Trophoblast cell (in vitro differentiated cells and primary cell): ENCODE measurements at regions not wholly inside any gene's neighbourhood (a gene's known extent, or its start where the extent isn't known, plus 50 kb on each side); places are given as distances from the start of the nearest gene placed in this dataset.

Experiments
- DNase-seq, 2 donors: peaks; one replicate each; pipeline ENCODE4 v3.0.0-alpha.2; 2016
- H2AFZ ChIP-seq: 2 replicates; pipeline ENCODE4 v1.6.1; 2013; ENCODE audit warnings: low read length, moderate library complexity, mild to moderate bottlenecking; ENCODE audit not compliant: insufficient read depth, poor library complexity
- H2AK5ac ChIP-seq: 2 replicates; pipeline ENCODE4 v1.6.1; 2013; ENCODE audit warnings: mild to moderate bottlenecking, low read length
- H2BK120ac ChIP-seq: 2 replicates; pipeline ENCODE4 v1.6.1; 2013; ENCODE audit warnings: low read length, mild to moderate bottlenecking, moderate library complexity; ENCODE audit not compliant: insufficient read depth, poor library complexity
- H2BK12ac ChIP-seq: 2 replicates; pipeline ENCODE4 v1.6.1; 2013; ENCODE audit warnings: mild to moderate bottlenecking, low read length, moderate library complexity
- H2BK5ac ChIP-seq: 2 replicates; pipeline ENCODE4 v1.6.1; 2013; ENCODE audit warnings: low read length, low read depth, moderate library complexity, mild to moderate bottlenecking; ENCODE audit not compliant: poor library complexity
- H3K14ac ChIP-seq: 2 replicates; pipeline ENCODE4 v1.6.1; 2013; ENCODE audit warnings: mild to moderate bottlenecking, low read length
- H3K18ac ChIP-seq: 2 replicates; pipeline ENCODE4 v1.6.1; 2013; ENCODE audit warnings: mild to moderate bottlenecking, low read length
- H3K23ac ChIP-seq: 2 replicates; pipeline ENCODE4 v1.6.1; 2013; ENCODE audit warnings: low read length
- H3K27ac ChIP-seq: 2 replicates; pipeline ENCODE4 v1.5.1; 2013; ENCODE audit warnings: low read depth, mild to moderate bottlenecking, inconsistent platforms, low read length, moderate library complexity
- H3K27me3 ChIP-seq: 2 replicates; pipeline ENCODE4 v1.6.1; 2013; ENCODE audit warnings: inconsistent platforms, mild to moderate bottlenecking, low read length, moderate library complexity; ENCODE audit not compliant: insufficient read depth
- H3K36me3 ChIP-seq, 2 experiments: 1 replicate in 1 of 2; 2 replicates in 1 of 2; pipeline ENCODE4 v1.6.1; 2013; ENCODE audit warnings: low read length in 2 of 2, mild to moderate bottlenecking in 2 of 2, moderate library complexity in 1 of 2; ENCODE audit not compliant: insufficient read depth in 2 of 2, control insufficient read depth in 1 of 2
- H3K4ac ChIP-seq: 2 replicates; pipeline ENCODE4 v1.6.1; 2013; ENCODE audit warnings: low read depth, mild to moderate bottlenecking, low read length, moderate library complexity
- H3K4me1 ChIP-seq, 2 experiments: 1 replicate in 1 of 2; 2 replicates in 1 of 2; pipeline ENCODE4 v1.6.1; 2013; ENCODE audit warnings: low read length in 2 of 2, mild to moderate bottlenecking in 2 of 2, moderate library complexity in 1 of 2; ENCODE audit not compliant: insufficient read depth in 2 of 2, control insufficient read depth in 1 of 2
- H3K4me2 ChIP-seq: 2 replicates; pipeline ENCODE4 v1.6.1; 2013; ENCODE audit warnings: inconsistent platforms, mild to moderate bottlenecking, low read length, moderate library complexity
- H3K4me3 ChIP-seq: 2 replicates; pipeline ENCODE4 v1.5.1; 2013; ENCODE audit warnings: mild to moderate bottlenecking, low read depth, low read length, inconsistent platforms
- H3K79me1 ChIP-seq: one replicate; pipeline ENCODE4 v1.6.1; 2013; ENCODE audit warnings: low read length
- H3K79me2 ChIP-seq: 2 replicates; pipeline ENCODE4 v1.6.1; 2013; ENCODE audit warnings: low read length, mild to moderate bottlenecking; ENCODE audit not compliant: control insufficient read depth, insufficient read depth, poor library complexity
- H3K9ac ChIP-seq: 2 replicates; pipeline ENCODE4 v1.6.1; 2013; ENCODE audit warnings: mild to moderate bottlenecking, low read length
- H3K9me3 ChIP-seq: 2 replicates; pipeline ENCODE4 v1.6.1; 2013; ENCODE audit warnings: low read depth, mild to moderate bottlenecking, control low read depth, inconsistent platforms, low read length; ENCODE audit not compliant: insufficient read depth
- H4K12ac ChIP-seq: 2 replicates; pipeline ENCODE4 v1.6.1; 2013; ENCODE audit warnings: low read depth, mild to moderate bottlenecking, low read length, moderate library complexity
- H4K8ac ChIP-seq: 2 replicates; pipeline ENCODE4 v1.6.1; 2013; ENCODE audit warnings: low read depth, mild to moderate bottlenecking, low read length, moderate library complexity
- H4K91ac ChIP-seq: one replicate; pipeline ENCODE4 v1.6.1; 2013; ENCODE audit warnings: low read depth, mild to moderate bottlenecking, low read length, moderate library complexity
- WGBS: extraction: QIAGEN DNeasy Blood & Tissue Kit; methylation state at CpG from one replicate; pipeline ENCODE4 v1.1.7; 2013; ENCODE audit warnings: missing lambda C conversion rate; ENCODE audit not compliant: insufficient read length, insufficient coverage; ENCODE audit errors: extremely low coverage; 5-methylcytosine and 5-hydroxymethylcytosine counted together

DNA sequence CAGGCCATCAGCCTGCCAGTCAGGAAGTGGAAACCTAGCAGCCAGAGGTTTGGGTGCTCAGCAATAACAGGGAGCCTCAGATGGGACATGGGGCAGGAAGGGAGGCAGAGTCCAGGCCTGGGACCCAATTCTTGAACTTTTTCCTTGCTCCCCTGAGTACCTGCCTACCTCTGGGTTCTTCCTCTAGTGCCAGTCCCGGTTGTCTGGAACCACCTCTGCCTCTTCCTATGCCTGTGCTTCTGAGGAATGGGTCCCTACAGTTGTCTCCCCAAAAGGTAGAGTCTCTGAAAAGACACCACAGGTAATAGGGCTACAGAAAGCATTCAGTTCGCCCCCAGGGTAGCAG, 212.4 kb upstream of the MAMLD1 start:
- no CpG with 5 or more reads among the region's 2 CpGs for WGBS
- Histone ChIP-seq H2AK5ac (no peak overlapping the region), H2BK120ac (no peak overlapping the region), H3K4me1 (no peaks in the 10 kb centered on the region), H3K27ac (no peak overlapping the region), H2AFZ (no peak overlapping the region), H2BK5ac (no peak overlapping the region), H3K4me3 (no peak overlapping the region), H3K18ac (no peak overlapping the region), H4K8ac (no peak overlapping the region), H2BK12ac (no peak overlapping the region), H3K9ac (no peak overlapping the region), H3K79me2 (no peaks in the 10 kb centered on the region), H3K9me3 (no peaks in the 10 kb centered on the region), H3K36me3 (no peaks in the 10 kb centered on the region), H3K79me1 (no peaks in the 10 kb centered on the region), H3K14ac (no peak overlapping the region), H4K91ac (no peak overlapping the region), H3K4ac (no peak overlapping the region), H3K27me3 (no peaks in the 10 kb centered on the region), H3K4me2 (no peak overlapping the region), H3K23ac (no peak overlapping the region), H4K12ac (no peak overlapping the region)
- no peak for DNase-seq

DNA sequence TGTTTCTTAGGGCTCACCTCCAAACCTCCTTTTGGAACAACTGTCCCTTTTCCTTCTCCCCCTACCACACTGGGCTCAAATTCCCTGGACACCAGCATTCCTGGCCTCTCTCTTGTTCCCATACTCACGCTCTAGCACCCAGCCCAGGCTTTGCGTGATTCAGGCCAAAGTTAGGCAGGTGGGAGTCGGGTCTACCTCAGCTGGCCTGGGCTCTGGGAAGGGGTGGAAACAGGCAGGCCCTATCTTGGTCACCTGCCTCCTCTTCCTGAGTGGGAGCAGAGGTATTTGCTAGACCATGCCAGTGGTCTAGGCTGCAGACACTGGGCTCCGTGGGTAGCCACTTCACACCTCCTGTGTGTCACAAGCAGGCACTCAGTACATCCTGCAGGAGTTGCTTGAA, 211.1 kb upstream of the MAMLD1 start:
- H3K9me3 ChIP-seq, result no peaks in the 10 kb centered on the region
- H3K9ac ChIP-seq, result no peak overlapping the region
- no peak overlapping the region for H4K8ac ChIP-seq
- no peak overlapping the region for H3K4me3 ChIP-seq
- H3K4me1 ChIP-seq, result no peaks in the 10 kb centered on the region
- H3K4me2 ChIP-seq, result no peak overlapping the region
- H3K27ac ChIP-seq, result no peak overlapping the region
- H3K23ac ChIP-seq, result no peak overlapping the region
- no peak overlapping the region for H2BK12ac ChIP-seq
- no CpG with 5 or more reads among the region's 4 CpGs for WGBS
- no peak overlapping the region for H3K18ac ChIP-seq
- H3K36me3 ChIP-seq, result no peaks in the 10 kb centered on the region
- H2AK5ac ChIP-seq, result no peak overlapping the region
- no peaks in the 10 kb centered on the region for H3K79me1 ChIP-seq
- no peak overlapping the region for H2BK5ac ChIP-seq
- H3K27me3 ChIP-seq, result no peaks in the 10 kb centered on the region
- H4K91ac ChIP-seq, result no peak overlapping the region
- H3K79me2 ChIP-seq, result no peaks in the 10 kb centered on the region
- H3K4ac ChIP-seq, result no peak overlapping the region
- H3K14ac ChIP-seq, result no peak overlapping the region
- no peak for DNase-seq
- H2AFZ ChIP-seq, result no peak overlapping the region
- H4K12ac ChIP-seq, result no peak overlapping the region
- H2BK120ac ChIP-seq, result no peak overlapping the region

GRCh38 chrX:150152546-150152945, 210.6 kb upstream of the MAMLD1 start:
- H4K8ac ChIP-seq, result no peak overlapping the region
- H2AK5ac ChIP-seq, result no peak overlapping the region
- H3K36me3 ChIP-seq, result no peaks in the 10 kb centered on the region
- no peak overlapping the region for H3K4me3 ChIP-seq
- no peak overlapping the region for H3K18ac ChIP-seq
- DNase-seq, result no peak
- H3K9me3 ChIP-seq, result no peaks in the 10 kb centered on the region
- no peak overlapping the region for H3K23ac ChIP-seq
- no peak overlapping the region for H3K9ac ChIP-seq
- WGBS, result no CpG with 5 or more reads among the region's 2 CpGs
- no peak overlapping the region for H4K91ac ChIP-seq
- no peak overlapping the region for H2BK12ac ChIP-seq
- no peak overlapping the region for H2BK5ac ChIP-seq
- H3K27me3 ChIP-seq, result no peaks in the 10 kb centered on the region
- H3K79me2 ChIP-seq, result no peaks in the 10 kb centered on the region
- H3K4me2 ChIP-seq, result no peak overlapping the region
- H3K4ac ChIP-seq, result no peak overlapping the region
- no peaks in the 10 kb centered on the region for H3K4me1 ChIP-seq
- H3K14ac ChIP-seq, result no peak overlapping the region
- no peak overlapping the region for H4K12ac ChIP-seq
- no peaks in the 10 kb centered on the region for H3K79me1 ChIP-seq
- no peak overlapping the region for H3K27ac ChIP-seq
- no peak overlapping the region for H2BK120ac ChIP-seq
- no peak overlapping the region for H2AFZ ChIP-seq

DNA sequence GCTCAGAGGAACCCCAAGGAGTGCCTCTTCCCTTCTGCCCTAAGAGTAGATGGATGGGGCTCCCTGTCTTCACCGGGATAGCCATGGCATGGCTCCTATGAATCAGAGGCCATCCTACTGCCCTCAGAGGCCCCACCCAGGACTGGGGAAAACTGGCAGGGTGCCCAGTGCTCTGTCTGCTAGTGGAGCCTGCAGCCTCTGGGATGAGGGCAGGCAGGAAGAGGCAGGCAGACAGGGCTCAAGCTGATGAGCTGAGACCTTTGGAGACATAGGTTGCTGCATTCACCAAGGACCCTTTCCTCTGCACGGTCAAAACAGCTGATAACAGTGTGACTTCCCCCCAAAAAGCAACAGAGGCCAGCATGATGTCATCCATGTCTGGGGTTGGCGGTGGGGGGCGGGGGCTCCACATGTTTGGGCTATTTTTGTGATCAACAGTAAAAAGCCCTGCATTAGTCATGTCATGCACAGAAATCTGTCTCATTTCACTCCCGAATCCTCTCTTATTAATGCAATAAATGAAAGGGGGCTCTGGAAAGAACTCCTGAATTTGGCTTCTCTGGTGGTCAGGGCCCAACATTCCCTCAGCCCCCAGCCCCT, 207.6 kb upstream of the MAMLD1 start:
- H4K8ac ChIP-seq, result no peak overlapping the region
- H3K9ac ChIP-seq, result no peak overlapping the region
- H3K9me3 ChIP-seq, result no peaks in the 10 kb centered on the region
- H4K12ac ChIP-seq, result no peak overlapping the region
- H3K4me1 ChIP-seq, result no peaks in the 10 kb centered on the region
- H2AFZ ChIP-seq, result no peak overlapping the region
- H3K4me2 ChIP-seq, result no peak overlapping the region
- H3K36me3 ChIP-seq, result no peaks in the 10 kb centered on the region
- no peak overlapping the region for H2BK120ac ChIP-seq
- no peak overlapping the region for H3K27ac ChIP-seq
- no peak overlapping the region for H2BK12ac ChIP-seq
- no peak for DNase-seq
- no peaks in the 10 kb centered on the region for H3K27me3 ChIP-seq
- H3K23ac ChIP-seq, result no peak overlapping the region
- no peak overlapping the region for H3K18ac ChIP-seq
- H3K4ac ChIP-seq, result no peak overlapping the region
- no peak overlapping the region for H3K14ac ChIP-seq
- no peak overlapping the region for H2AK5ac ChIP-seq
- no peak overlapping the region for H2BK5ac ChIP-seq
- H3K79me2 ChIP-seq, result no peaks in the 10 kb centered on the region
- H3K79me1 ChIP-seq, result no peaks in the 10 kb centered on the region
- H4K91ac ChIP-seq, result no peak overlapping the region
- H3K4me3 ChIP-seq, result no peak overlapping the region
- no CpG with 5 or more reads among the region's 5 CpGs for WGBS
